SU-DHL-6 (cell line): ENCODE measurements at regions not wholly inside any gene's neighbourhood (a gene's known extent, or its start where the extent isn't known, plus 50 kb on each side); places are given as distances from the start of the nearest gene placed in this dataset.

Experiments used
- H2AFZ ChIP-seq: fragments of 200-600 bp; sonication (generic); 2 replicates; pipeline ENCODE4 v1.6.1; 2014; ENCODE audit warnings: low read depth, mild to moderate bottlenecking, moderate library complexity, mixed read lengths, antibody characterized with exemption, low read length; ENCODE audit not compliant: severe bottlenecking
- H3F3A ChIP-seq: fragments of 200-600 bp; shearing (Covaris generic); 2 replicates; pipeline ENCODE4 v1.6.0; 2016; ENCODE audit warnings: antibody characterized with exemption, mild to moderate bottlenecking; ENCODE audit not compliant: insufficient read depth
- H3K27ac ChIP-seq: fragments of 200-600 bp; sonication (generic); 2 replicates; pipeline ENCODE4 v1.5.1; 2016; ENCODE audit warnings: low read depth, mild to moderate bottlenecking, low read length, moderate library complexity, mixed read lengths
- H3K27me3 ChIP-seq: fragments of 200-600 bp; sonication (generic), shearing (Covaris generic); 2 replicates; pipeline ENCODE4 v1.6.0; 2014; ENCODE audit warnings: mild to moderate bottlenecking, low read length
- H3K36me3 ChIP-seq: fragments of 200-600 bp; sonication (generic); 2 replicates; pipeline ENCODE4 v1.6.1; 2014; ENCODE audit warnings: mild to moderate bottlenecking, low read length, mixed read lengths
- H3K4me2 ChIP-seq: fragments of 300-600, 200-600 bp; shearing (Covaris generic), sonication (generic); 2 replicates; pipeline ENCODE4 v1.6.0; 2014; ENCODE audit warnings: low read length, low read depth, mild to moderate bottlenecking; ENCODE audit not compliant: poor library complexity, severe bottlenecking
- H3K4me3 ChIP-seq: fragments of 200-600 bp; sonication (generic); 2 replicates; pipeline ENCODE4 v1.5.1; 2014; ENCODE audit warnings: antibody characterized with exemption, low read length, mild to moderate bottlenecking, mixed read lengths; ENCODE audit not compliant: insufficient read depth, poor library complexity, severe bottlenecking
- H3K79me2 ChIP-seq: fragments of 200-600 bp; sonication (generic); 2 replicates; pipeline ENCODE4 v1.6.1; 2014; ENCODE audit warnings: mild to moderate bottlenecking, low read length, moderate library complexity; ENCODE audit not compliant: insufficient read depth
- H3K9ac ChIP-seq: fragments of 200-600 bp; sonication (generic); 2 replicates; pipeline ENCODE4 v1.7.0; 2014; ENCODE audit warnings: mild to moderate bottlenecking, low read length
- H3K9me2 ChIP-seq: fragments of 200-600 bp; sonication (generic); replicated peaks from 2 replicates; pipeline ENCODE4 v1.6.1; 2014; ENCODE audit warnings: low read length; ENCODE audit not compliant: insufficient read depth
- H3K9me3 ChIP-seq: fragments of 200-600 bp; sonication (generic); 2 replicates; pipeline ENCODE4 v1.6.1; 2014; ENCODE audit warnings: low read length, mixed read lengths; ENCODE audit not compliant: insufficient read depth
- H4K20me1 ChIP-seq: fragments of 200-600 bp; sonication (generic); 2 replicates; pipeline ENCODE4 v1.6.1; 2014; ENCODE audit warnings: low read depth, mild to moderate bottlenecking, antibody characterized with exemption, low read length, moderate library complexity, mixed read lengths
- EZH2phosphoT487 ChIP-seq: fragments of 200-600 bp; sonication (generic), shearing (Covaris generic); conservative IDR thresholded peaks from 2 replicates; pipeline ENCODE4 v1.6.1; 2018; ENCODE audit warnings: mild to moderate bottlenecking, antibody characterized with exemption, low read length, moderate library complexity, mixed read lengths
- TF ChIP-seq, protein P1 (sequence below): fragments of 200-600 bp; sonication (generic); IDR thresholded peaks from one replicate; pipeline ENCODE4 v1.5.1; 2017; ENCODE audit warnings: antibody characterized with exemption, mild to moderate bottlenecking, low read length, moderate library complexity; ENCODE audit not compliant: insufficient read depth, poor library complexity, severe bottlenecking

DNA sequence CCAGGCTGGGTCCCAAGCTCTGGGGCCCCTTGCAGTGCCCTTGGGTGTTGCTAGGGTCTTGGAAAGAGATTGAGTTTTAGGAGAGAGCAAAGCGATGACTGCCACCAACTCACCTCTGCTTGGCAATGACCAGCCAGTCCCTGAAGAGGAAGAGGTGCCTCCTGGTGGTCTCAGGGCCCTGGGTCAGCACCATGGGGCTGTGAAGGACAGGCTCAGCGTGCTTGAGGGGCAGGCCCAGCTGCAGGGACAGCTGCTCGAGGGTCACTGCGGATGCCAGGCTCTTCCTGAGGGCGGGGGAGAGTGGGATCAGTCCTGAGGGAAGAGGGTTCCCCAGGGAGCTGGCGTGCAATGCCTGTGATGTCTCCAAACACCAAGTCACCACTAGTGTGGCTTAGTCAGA lies 50.8 kb upstream of the TAGAP start:
- Histone ChIP-seq H4K20me1 (no peaks in the 10 kb centered on the region), H3K9me3 (no peaks in the 10 kb centered on the region), H3K4me3 (no peak overlapping the region), H3K9ac (0 out of 2 replicates have a peak overlapping the region, but pooled peaks have one; percentile 3), H3K79me2 (no peaks in the 10 kb centered on the region), H2AFZ (no peak overlapping the region), H3K27me3 (no peaks in the 10 kb centered on the region), H3K9me2 (no peaks in the 10 kb centered on the region), H3K36me3 (no peaks in the 10 kb centered on the region), H3F3A (peaks cover 30% of the 10 kb centered on the region), H3K27ac (peak overlapping the region; percentile 88), H3K4me2 (peak overlapping the region; percentile 72)
- TF ChIP-seq, protein P1, sequence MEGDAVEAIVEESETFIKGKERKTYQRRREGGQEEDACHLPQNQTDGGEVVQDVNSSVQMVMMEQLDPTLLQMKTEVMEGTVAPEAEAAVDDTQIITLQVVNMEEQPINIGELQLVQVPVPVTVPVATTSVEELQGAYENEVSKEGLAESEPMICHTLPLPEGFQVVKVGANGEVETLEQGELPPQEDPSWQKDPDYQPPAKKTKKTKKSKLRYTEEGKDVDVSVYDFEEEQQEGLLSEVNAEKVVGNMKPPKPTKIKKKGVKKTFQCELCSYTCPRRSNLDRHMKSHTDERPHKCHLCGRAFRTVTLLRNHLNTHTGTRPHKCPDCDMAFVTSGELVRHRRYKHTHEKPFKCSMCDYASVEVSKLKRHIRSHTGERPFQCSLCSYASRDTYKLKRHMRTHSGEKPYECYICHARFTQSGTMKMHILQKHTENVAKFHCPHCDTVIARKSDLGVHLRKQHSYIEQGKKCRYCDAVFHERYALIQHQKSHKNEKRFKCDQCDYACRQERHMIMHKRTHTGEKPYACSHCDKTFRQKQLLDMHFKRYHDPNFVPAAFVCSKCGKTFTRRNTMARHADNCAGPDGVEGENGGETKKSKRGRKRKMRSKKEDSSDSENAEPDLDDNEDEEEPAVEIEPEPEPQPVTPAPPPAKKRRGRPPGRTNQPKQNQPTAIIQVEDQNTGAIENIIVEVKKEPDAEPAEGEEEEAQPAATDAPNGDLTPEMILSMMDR, result no peak
- no peak for TF ChIP-seq EZH2phosphoT487

DNA sequence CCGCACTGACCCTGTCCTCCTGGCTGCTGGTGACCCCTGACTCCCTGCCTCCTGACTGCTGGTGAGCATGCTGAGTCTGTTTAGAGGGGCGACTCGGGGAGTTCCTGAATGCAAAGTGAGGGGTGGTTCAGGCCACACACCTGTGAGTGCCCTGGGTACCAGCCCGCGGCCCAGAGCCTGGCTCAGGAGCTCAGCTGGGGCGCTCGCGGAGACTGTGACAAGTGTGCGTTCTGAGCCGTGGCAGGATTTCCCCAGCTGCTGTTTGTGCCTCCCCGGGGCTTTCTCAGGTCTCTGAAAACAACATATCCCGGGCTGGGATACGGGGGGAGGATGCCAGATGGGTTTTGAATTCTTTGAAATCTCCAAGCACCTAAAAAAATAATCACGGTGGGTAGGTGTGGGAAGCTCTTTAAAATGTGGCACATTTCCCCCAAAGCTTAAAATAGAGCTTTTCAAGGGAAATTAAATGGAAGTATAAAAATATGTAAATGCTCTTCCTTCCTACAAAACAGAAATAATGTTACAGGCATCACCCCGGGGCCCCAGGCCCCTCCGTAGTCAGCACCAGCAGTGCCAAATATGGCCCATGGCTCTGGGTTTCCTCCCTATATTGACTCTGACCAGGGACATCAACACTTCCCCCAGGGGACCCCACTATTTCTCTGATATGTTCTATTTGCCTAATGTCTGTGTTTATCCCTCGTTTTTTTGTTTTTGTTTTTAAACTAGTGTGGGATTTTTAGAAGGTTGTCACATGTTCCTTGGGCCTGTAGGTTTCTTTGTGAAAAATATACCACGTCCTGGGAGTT lies 49.9 kb upstream of the TAGAP start:
- Histone ChIP-seq H3K9me2 (no peaks in the 10 kb centered on the region), H2AFZ (no peak overlapping the region), H3K4me3 (peak overlapping the region; percentile 12), H3K79me2 (no peaks in the 10 kb centered on the region), H3K27me3 (no peaks in the 10 kb centered on the region), H3K9me3 (no peaks in the 10 kb centered on the region), H3K27ac (peak overlapping the region; percentile 88), H4K20me1 (no peaks in the 10 kb centered on the region), H3K9ac (peak overlapping the region; percentile 27; the same call in 1 of the 2 replicates), H3K36me3 (no peaks in the 10 kb centered on the region), H3K4me2 (peak overlapping the region; percentile 72), H3F3A (peaks cover 30% of the 10 kb centered on the region)
- TF ChIP-seq EZH2phosphoT487, result no peak
